ENCODE measurements at regions not wholly inside any gene's neighbourhood (a gene's known extent, or its start where the extent isn't known, plus 50 kb on each side); places are given as distances from the start of the nearest gene placed in this dataset.

GRCh38 chr6:150548330-150548729 lies 51.4 kb upstream of the PLEKHG1 start:
- POLR2A ChIA-PET: no interaction called here
- no peaks in the 10 kb centered on the region for H3K36me3 ChIP-seq (replicated peaks in 1 of 2; ENCODE audit: control insufficient read depth in 1 of 2, insufficient read depth in 2 of 2, low read length in 1 of 2)
- TF ChIP-seq RFX5 (IDR thresholded peaks at IDR 0.05; ENCODE audit: low read length) (no peak), FOXM1 (IDR thresholded peaks at IDR 0.05; ENCODE audit: low read depth) (no peak)
- no peaks in the 10 kb centered on the region for H3K4me1 ChIP-seq (ENCODE audit: control insufficient read depth in 1 of 2, insufficient read depth in 2 of 2, low read depth in 1 of 2, low read length in 1 of 2)
- no peak overlapping the region for H3K4me2 ChIP-seq
- no peaks in the 10 kb centered on the region for H3K79me2 ChIP-seq (ENCODE audit: insufficient read depth)
- H3K9ac ChIP-seq: no peak overlapping the region
- no peak for DNase-seq
- no peak overlapping the region for H3K4me3 ChIP-seq (ENCODE audit: low read depth in 2 of 2, low read length in 1 of 2)
- H3K27me3 ChIP-seq (ENCODE audit: insufficient read depth): no peaks in the 10 kb centered on the region
- no peaks in the 10 kb centered on the region for H3F3A ChIP-seq (replicated peaks; ENCODE audit: insufficient read depth)
- H3K9me2 ChIP-seq: no peaks in the 10 kb centered on the region
- H3K9me3 ChIP-seq: no peaks in the 10 kb centered on the region
- CTCF ChIA-PET: no interaction called here
- no peaks in the 10 kb centered on the region for H4K20me1 ChIP-seq (ENCODE audit: insufficient read depth)
- 11% methylated on average over 4 of the region's 4 CpGs for WGBS (ENCODE audit: low lambda C conversion rate)
- no peak overlapping the region for H3K27ac ChIP-seq (ENCODE audit: low read depth in 2 of 2, low read length in 1 of 2)
- H2AFZ ChIP-seq (ENCODE audit: low read depth): no peak overlapping the region

GRCh38 chr6:150549007-150549406 lies 50.7 kb upstream of the PLEKHG1 start:
- no peak overlapping the region for H3K4me3 ChIP-seq (ENCODE audit: low read depth in 2 of 2, low read length in 1 of 2)
- H3K9ac ChIP-seq: no peak overlapping the region
- H3K36me3 ChIP-seq (replicated peaks in 1 of 2; ENCODE audit: control insufficient read depth in 1 of 2, insufficient read depth in 2 of 2, low read length in 1 of 2): no peaks in the 10 kb centered on the region
- H3K9me2 ChIP-seq: no peaks in the 10 kb centered on the region
- H3F3A ChIP-seq (replicated peaks; ENCODE audit: insufficient read depth): no peaks in the 10 kb centered on the region
- no peaks in the 10 kb centered on the region for H3K4me1 ChIP-seq (ENCODE audit: control insufficient read depth in 1 of 2, insufficient read depth in 2 of 2, low read depth in 1 of 2, low read length in 1 of 2)
- ChIA-PET POLR2A (no interaction called here), CTCF (no interaction called here)
- no peaks in the 10 kb centered on the region for H4K20me1 ChIP-seq (ENCODE audit: insufficient read depth)
- H3K27ac ChIP-seq (ENCODE audit: low read depth in 2 of 2, low read length in 1 of 2): no peak overlapping the region
- no peaks in the 10 kb centered on the region for H3K27me3 ChIP-seq (ENCODE audit: insufficient read depth)
- no peak for DNase-seq
- H3K4me2 ChIP-seq: no peak overlapping the region
- no peaks in the 10 kb centered on the region for H3K9me3 ChIP-seq
- TF ChIP-seq SMC3 (IDR thresholded peaks at IDR 0.05; ENCODE audit: low read depth, low read length) (no peak), ZBTB33 (IDR thresholded peaks at IDR 0.05; ENCODE audit: borderline replicate concordance, low read depth) (no peak), USF2 (IDR thresholded peaks at IDR 0.05; ENCODE audit: borderline replicate concordance, low read depth, low read length) (no peak), EZH2phosphoT487 (IDR thresholded peaks at IDR 0.05; ENCODE audit: borderline replicate concordance, low read depth) (no peak), NFIC (IDR thresholded peaks at IDR 0.05; ENCODE audit: borderline replicate concordance) (no peak), SIN3A (IDR thresholded peaks at IDR 0.05; ENCODE audit: borderline replicate concordance, low read depth, low read length) (no peak), FOSL2 (IDR thresholded peaks at IDR 0.05; ENCODE audit: borderline replicate concordance, low read depth) (no peak), PBX3 (IDR thresholded peaks at IDR 0.05) (no peak), CHD2 (IDR thresholded peaks at IDR 0.05; ENCODE audit: low read length, partially characterized antibody) (no peak), TAF1 (IDR thresholded peaks at IDR 0.05; ENCODE audit: borderline replicate concordance, low read depth, low read length) (no peak)
- H3K79me2 ChIP-seq (ENCODE audit: insufficient read depth): no peaks in the 10 kb centered on the region
- no peak overlapping the region for H2AFZ ChIP-seq (ENCODE audit: low read depth)
- 0% methylated on average over 1 of the region's 5 CpGs for WGBS (ENCODE audit: low lambda C conversion rate)

All from SK-N-SH (cell line).